ENCODE measurements at regions not wholly inside any gene's neighbourhood (a gene's known extent, or its start where the extent isn't known, plus 50 kb on each side); places are given as distances from the start of the nearest gene placed in this dataset.

- Histone ChIP-seq H3K9me3 (replicated peaks) (no peaks in the 10 kb centered on the region), H3K4me3 (no peak overlapping the region), H3K27ac (replicated peaks) (peak overlapping the region; percentile 91), H3K27me3 (ENCODE audit: low read depth) (no peaks in the 10 kb centered on the region), H3K36me3 (no peaks in the 10 kb centered on the region), H3K4me1 (peaks cover 62% of the 10 kb centered on the region)
- peak; percentile 89 for DNase-seq
- TF ChIP-seq CTCF (IDR thresholded peaks at IDR 0.05; ENCODE audit: borderline replicate concordance): peak; percentile 60
- intact Hi-C loops (cut with micrococcal nuclease): loop anchor here (5.0 kb wide), 1 partner anchor 245 kb away; no protein-coding TSS in a partner anchor
Observed at GRCh38 chr6:163711615-163712565, 297.4 kb downstream of the QKI start.

- Histone ChIP-seq H3K4me1 (peaks cover 65% of the 10 kb centered on the region), H3K4me3 (peak overlapping the region; percentile 3), H3K27ac (replicated peaks) (peak overlapping the region; percentile 91), H3K27me3 (ENCODE audit: low read depth) (no peaks in the 10 kb centered on the region), H3K9me3 (replicated peaks) (no peaks in the 10 kb centered on the region), H3K36me3 (no peaks in the 10 kb centered on the region)
- no peak for DNase-seq
- intact Hi-C loops (cut with micrococcal nuclease): loop anchor here (5.0 kb wide), 1 partner anchor 246 kb away; no protein-coding TSS in a partner anchor
- TF ChIP-seq CTCF (IDR thresholded peaks at IDR 0.05; ENCODE audit: borderline replicate concordance): no peak
Observed at GRCh38 chr6:163710532-163711470, 296.3 kb downstream of the QKI start.

- no peaks in the 10 kb centered on the region for H3K27me3 ChIP-seq (ENCODE audit: low read depth)
- intact Hi-C loops (cut with micrococcal nuclease): loop anchor here (5.0 to 10.0 kb wide), 2 partner anchors 248 to 275 kb away; no protein-coding TSS in a partner anchor
- no peak overlapping the region for H3K4me3 ChIP-seq
- H3K27ac ChIP-seq (replicated peaks): peak overlapping the region; percentile 91
- no peak for TF ChIP-seq CTCF (IDR thresholded peaks at IDR 0.05; ENCODE audit: borderline replicate concordance)
- DNase-seq: peak; percentile 47
- H3K9me3 ChIP-seq (replicated peaks): no peaks in the 10 kb centered on the region
- peaks cover 65% of the 10 kb centered on the region for H3K4me1 ChIP-seq
- no peaks in the 10 kb centered on the region for H3K36me3 ChIP-seq
Observed at GRCh38 chr6:163709693-163710092, 295.2 kb downstream of the QKI start.

- Histone ChIP-seq H3K27me3 (ENCODE audit: low read depth) (no peaks in the 10 kb centered on the region), H3K4me1 (peaks cover 65% of the 10 kb centered on the region), H3K9me3 (replicated peaks) (no peaks in the 10 kb centered on the region), H3K36me3 (no peaks in the 10 kb centered on the region), H3K4me3 (no peak overlapping the region), H3K27ac (replicated peaks) (peak overlapping the region; percentile 91)
- no peak for TF ChIP-seq CTCF (IDR thresholded peaks at IDR 0.05; ENCODE audit: borderline replicate concordance)
- no peak for DNase-seq
- intact Hi-C loops (cut with micrococcal nuclease): loop anchor here (10.0 kb wide), 1 partner anchor 274 kb away; no protein-coding TSS in a partner anchor
Observed at GRCh38 chr6:163709255-163709654, 294.7 kb downstream of the QKI start.

GRCh38 chr6:163708466-163708865, 293.9 kb downstream of the QKI start:
- H3K4me1 ChIP-seq: peaks cover 65% of the 10 kb centered on the region

More at GRCh38 chr6:163708466-163708865, 293.9 kb downstream of the QKI start:
- Histone ChIP-seq H3K36me3 (no peaks in the 10 kb centered on the region), H3K27ac (replicated peaks) (peak overlapping the region; percentile 91), H3K4me3 (no peak overlapping the region), H3K27me3 (ENCODE audit: low read depth) (no peaks in the 10 kb centered on the region), H3K9me3 (replicated peaks) (no peaks in the 10 kb centered on the region)
- TF ChIP-seq CTCF (IDR thresholded peaks at IDR 0.05; ENCODE audit: borderline replicate concordance): no peak
- DNase-seq: peak; percentile 37
- intact Hi-C loops (cut with micrococcal nuclease): loop anchor here (10.0 kb wide), 1 partner anchor 274 kb away; no protein-coding TSS in a partner anchor

Data from left ventricle myocardium inferior (tissue), 1 donor.